ENCODE measurements at regions not wholly inside any gene's neighbourhood (a gene's known extent, or its start where the extent isn't known, plus 50 kb on each side); places are given as distances from the start of the nearest gene placed in this dataset.

DNA sequence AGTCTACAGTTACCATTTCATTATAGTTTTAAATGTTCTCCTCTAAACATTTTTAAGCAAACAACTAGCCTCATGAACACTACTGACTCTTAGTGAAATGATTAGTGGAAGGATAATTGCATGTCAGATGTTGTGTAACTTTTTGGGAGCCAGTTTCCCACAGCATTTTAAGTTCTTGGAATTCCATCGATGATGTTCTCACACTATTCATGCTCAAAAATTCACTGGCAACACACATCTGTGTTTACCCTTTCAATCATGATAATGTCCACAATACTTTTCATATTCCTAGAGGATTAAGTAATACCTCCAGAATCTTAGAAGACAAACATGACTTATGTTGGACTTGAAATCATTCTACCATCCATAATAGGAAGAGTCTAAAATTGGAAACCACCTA, 678.1 kb upstream of the ID4 start:
- Histone ChIP-seq H3K4me3 (ENCODE audit: low read depth, low read length) (no peak overlapping the region), H3K79me2 (ENCODE audit: control insufficient read depth, insufficient read depth, low read length, unreplicated experiment) (no peaks in the 10 kb centered on the region), H3K36me3 (ENCODE audit: insufficient read depth, low read length) (no peaks in the 10 kb centered on the region), H3K4me1 (ENCODE audit: control insufficient read depth, insufficient read depth, low read length, unreplicated experiment) (no peaks in the 10 kb centered on the region), H3K27ac (ENCODE audit: low read depth, low read length) (no peak overlapping the region), H3K27me3 (ENCODE audit: insufficient read depth, low read length) (no peaks in the 10 kb centered on the region), H2AFZ (ENCODE audit: low read length, unreplicated experiment) (no peak overlapping the region)

- Histone ChIP-seq H2AFZ (ENCODE audit: low read length, unreplicated experiment) (no peak overlapping the region), H3K36me3 (ENCODE audit: insufficient read depth, low read length) (no peaks in the 10 kb centered on the region), H3K27ac (ENCODE audit: low read depth, low read length) (no peak overlapping the region), H3K79me2 (ENCODE audit: control insufficient read depth, insufficient read depth, low read length, unreplicated experiment) (no peaks in the 10 kb centered on the region), H3K4me3 (ENCODE audit: low read depth, low read length) (no peak overlapping the region), H3K4me1 (ENCODE audit: control insufficient read depth, insufficient read depth, low read length, unreplicated experiment) (no peaks in the 10 kb centered on the region), H3K27me3 (ENCODE audit: insufficient read depth, low read length) (no peaks in the 10 kb centered on the region)
These were observed 677.6 kb upstream of the ID4 start for GRCh38 chr6:19159561-19159960.

DNA sequence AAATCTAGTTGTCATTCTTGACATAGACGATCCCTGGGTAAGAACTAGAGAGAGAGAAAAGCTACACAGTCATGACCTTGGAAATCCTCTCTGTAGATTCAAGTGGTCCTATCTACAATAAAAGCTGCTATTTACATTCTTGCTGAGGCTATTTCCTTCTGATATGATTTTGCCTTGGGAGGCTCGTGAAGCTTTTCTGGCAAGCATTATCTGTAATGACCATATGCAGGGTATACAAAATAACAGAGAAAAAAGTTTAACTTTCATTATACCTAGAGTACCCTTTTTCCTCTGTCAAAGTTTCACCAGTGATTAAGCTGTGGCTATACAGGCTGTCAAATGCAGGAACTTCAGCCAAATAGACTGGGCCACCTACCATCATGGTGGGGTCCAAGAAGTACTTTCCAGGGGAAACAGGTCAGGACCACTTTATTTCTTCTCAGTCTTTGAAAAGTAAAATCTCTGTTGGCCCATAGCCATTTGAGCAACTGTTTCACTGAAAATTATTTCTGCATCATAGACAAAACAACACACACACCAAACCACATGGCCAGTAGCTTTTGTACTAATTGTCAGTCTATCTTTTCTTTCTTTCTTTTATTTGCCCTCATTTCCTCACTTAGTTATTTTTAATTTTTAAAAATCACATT, 677.0 kb upstream of the ID4 start:
- Histone ChIP-seq H3K36me3 (ENCODE audit: insufficient read depth, low read length) (no peaks in the 10 kb centered on the region), H3K79me2 (ENCODE audit: control insufficient read depth, insufficient read depth, low read length, unreplicated experiment) (no peaks in the 10 kb centered on the region), H3K4me1 (ENCODE audit: control insufficient read depth, insufficient read depth, low read length, unreplicated experiment) (no peaks in the 10 kb centered on the region), H2AFZ (ENCODE audit: low read length, unreplicated experiment) (no peak overlapping the region), H3K27ac (ENCODE audit: low read depth, low read length) (no peak overlapping the region), H3K27me3 (ENCODE audit: insufficient read depth, low read length) (no peaks in the 10 kb centered on the region), H3K4me3 (ENCODE audit: low read depth, low read length) (no peak overlapping the region)

GRCh38 chr6:19167251-19167650, 669.9 kb upstream of the ID4 start:
- H3K27ac ChIP-seq (ENCODE audit: low read depth, low read length), result no peak overlapping the region
- H3K79me2 ChIP-seq (ENCODE audit: control insufficient read depth, insufficient read depth, low read length, unreplicated experiment), result no peaks in the 10 kb centered on the region
- no peak overlapping the region for H3K4me3 ChIP-seq (ENCODE audit: low read depth, low read length)
- H2AFZ ChIP-seq (ENCODE audit: low read length, unreplicated experiment), result no peak overlapping the region
- no peaks in the 10 kb centered on the region for H3K27me3 ChIP-seq (ENCODE audit: insufficient read depth, low read length)
- no peaks in the 10 kb centered on the region for H3K36me3 ChIP-seq (ENCODE audit: insufficient read depth, low read length)
- no peaks in the 10 kb centered on the region for H3K4me1 ChIP-seq (ENCODE audit: control insufficient read depth, insufficient read depth, low read length, unreplicated experiment)

GRCh38 chr6:19169366-19169765, 667.8 kb upstream of the ID4 start:
- Histone ChIP-seq H3K4me1 (ENCODE audit: control insufficient read depth, insufficient read depth, low read length, unreplicated experiment) (no peaks in the 10 kb centered on the region), H3K4me3 (ENCODE audit: low read depth, low read length) (no peak overlapping the region), H3K79me2 (ENCODE audit: control insufficient read depth, insufficient read depth, low read length, unreplicated experiment) (no peaks in the 10 kb centered on the region), H2AFZ (ENCODE audit: low read length, unreplicated experiment) (no peak overlapping the region), H3K27me3 (ENCODE audit: insufficient read depth, low read length) (no peaks in the 10 kb centered on the region), H3K27ac (ENCODE audit: low read depth, low read length) (no peak overlapping the region), H3K36me3 (ENCODE audit: insufficient read depth, low read length) (no peaks in the 10 kb centered on the region)

DNA sequence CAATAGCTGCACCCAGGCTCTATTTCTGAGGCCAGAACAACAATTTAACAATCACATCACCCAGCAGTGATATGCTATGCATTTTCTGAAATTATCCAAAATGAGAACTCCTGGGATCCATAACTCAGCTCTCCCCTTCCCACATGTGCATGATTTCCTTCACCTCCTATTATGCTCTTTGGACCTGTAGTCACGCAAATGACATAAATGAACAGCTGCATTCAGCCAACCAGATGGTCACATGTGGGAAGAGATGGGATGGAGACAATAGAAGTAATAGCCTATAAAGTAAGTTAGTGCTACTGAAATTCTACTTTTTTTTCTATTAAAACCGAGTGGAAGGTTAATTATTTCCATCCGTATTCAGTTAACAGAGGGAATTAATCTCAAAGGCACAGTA, 662.1 kb upstream of the ID4 start:
- H2AFZ ChIP-seq (ENCODE audit: low read length, unreplicated experiment), result no peak overlapping the region
- H3K4me1 ChIP-seq (ENCODE audit: control insufficient read depth, insufficient read depth, low read length, unreplicated experiment), result no peaks in the 10 kb centered on the region

GRCh38 chr6:19180348-19181072, 656.7 kb upstream of the ID4 start:
- Histone ChIP-seq H3K27ac (ENCODE audit: low read depth, low read length) (no peak overlapping the region), H3K79me2 (ENCODE audit: control insufficient read depth, insufficient read depth, low read length, unreplicated experiment) (no peaks in the 10 kb centered on the region), H3K36me3 (ENCODE audit: insufficient read depth, low read length) (no peaks in the 10 kb centered on the region), H3K27me3 (ENCODE audit: insufficient read depth, low read length) (no peaks in the 10 kb centered on the region), H3K4me3 (ENCODE audit: low read depth, low read length) (no peak overlapping the region), H2AFZ (ENCODE audit: low read length, unreplicated experiment) (no peak overlapping the region), H3K4me1 (ENCODE audit: control insufficient read depth, insufficient read depth, low read length, unreplicated experiment) (no peaks in the 10 kb centered on the region)

More for the DNA sequence above, 662.1 kb upstream of the ID4 start:
- no peak overlapping the region for H3K4me3 ChIP-seq (ENCODE audit: low read depth, low read length)
- no peaks in the 10 kb centered on the region for H3K79me2 ChIP-seq (ENCODE audit: control insufficient read depth, insufficient read depth, low read length, unreplicated experiment)
- no peaks in the 10 kb centered on the region for H3K36me3 ChIP-seq (ENCODE audit: insufficient read depth, low read length)
- no peak overlapping the region for H3K27ac ChIP-seq (ENCODE audit: low read depth, low read length)
- H3K27me3 ChIP-seq (ENCODE audit: insufficient read depth, low read length), result no peaks in the 10 kb centered on the region

GRCh38 chr6:19181211-19181610, 656.0 kb upstream of the ID4 start:
- Histone ChIP-seq H3K4me1 (ENCODE audit: control insufficient read depth, insufficient read depth, low read length, unreplicated experiment) (no peaks in the 10 kb centered on the region), H3K4me3 (ENCODE audit: low read depth, low read length) (no peak overlapping the region), H2AFZ (ENCODE audit: low read length, unreplicated experiment) (no peak overlapping the region), H3K36me3 (ENCODE audit: insufficient read depth, low read length) (no peaks in the 10 kb centered on the region), H3K79me2 (ENCODE audit: control insufficient read depth, insufficient read depth, low read length, unreplicated experiment) (no peaks in the 10 kb centered on the region), H3K27me3 (ENCODE audit: insufficient read depth, low read length) (no peaks in the 10 kb centered on the region), H3K27ac (ENCODE audit: low read depth, low read length) (no peak overlapping the region)

GRCh38 chr6:19193624-19194023, 643.5 kb upstream of the ID4 start:
- H3K79me2 ChIP-seq (ENCODE audit: control insufficient read depth, insufficient read depth, low read length, unreplicated experiment), result no peaks in the 10 kb centered on the region
- H3K36me3 ChIP-seq (ENCODE audit: insufficient read depth, low read length), result no peaks in the 10 kb centered on the region
- no peak overlapping the region for H3K27ac ChIP-seq (ENCODE audit: low read depth, low read length)
- no peak overlapping the region for H2AFZ ChIP-seq (ENCODE audit: low read length, unreplicated experiment)
- H3K4me1 ChIP-seq (ENCODE audit: control insufficient read depth, insufficient read depth, low read length, unreplicated experiment), result no peaks in the 10 kb centered on the region
- no peaks in the 10 kb centered on the region for H3K27me3 ChIP-seq (ENCODE audit: insufficient read depth, low read length)
- H3K4me3 ChIP-seq (ENCODE audit: low read depth, low read length), result no peak overlapping the region

DNA sequence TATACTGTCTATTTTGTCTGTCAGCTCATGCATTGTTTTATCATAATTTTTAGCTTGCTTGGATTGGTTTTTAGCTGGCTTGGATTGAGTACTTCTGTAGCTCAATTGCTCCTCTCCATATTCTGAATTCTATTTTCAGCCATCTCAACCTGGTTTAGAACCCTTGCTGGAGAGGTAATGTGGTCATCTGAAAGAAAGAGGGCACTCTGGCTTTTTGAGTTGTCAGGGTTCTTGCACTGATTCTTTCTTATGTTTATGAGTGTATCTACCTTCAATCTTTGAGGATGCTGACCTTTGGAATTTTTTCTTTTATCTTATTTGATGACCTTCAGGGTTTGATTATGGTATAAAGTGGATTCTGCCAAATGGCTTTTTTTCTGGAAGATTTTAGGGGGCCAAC, 632.7 kb upstream of the ID4 start:
- no peaks in the 10 kb centered on the region for H3K79me2 ChIP-seq (ENCODE audit: control insufficient read depth, insufficient read depth, low read length, unreplicated experiment)
- H3K36me3 ChIP-seq (ENCODE audit: insufficient read depth, low read length), result no peaks in the 10 kb centered on the region
- H3K4me3 ChIP-seq (ENCODE audit: low read depth, low read length), result no peak overlapping the region
- H3K27ac ChIP-seq (ENCODE audit: low read depth, low read length), result no peak overlapping the region
- H3K4me1 ChIP-seq (ENCODE audit: control insufficient read depth, insufficient read depth, low read length, unreplicated experiment), result no peaks in the 10 kb centered on the region
- H2AFZ ChIP-seq (ENCODE audit: low read length, unreplicated experiment), result no peak overlapping the region
- H3K27me3 ChIP-seq (ENCODE audit: insufficient read depth, low read length), result no peaks in the 10 kb centered on the region

GRCh38 chr6:19205076-19205475, 632.1 kb upstream of the ID4 start:
- Histone ChIP-seq H3K4me1 (ENCODE audit: control insufficient read depth, insufficient read depth, low read length, unreplicated experiment) (no peaks in the 10 kb centered on the region), H3K27me3 (ENCODE audit: insufficient read depth, low read length) (no peaks in the 10 kb centered on the region), H2AFZ (ENCODE audit: low read length, unreplicated experiment) (no peak overlapping the region), H3K27ac (ENCODE audit: low read depth, low read length) (no peak overlapping the region), H3K79me2 (ENCODE audit: control insufficient read depth, insufficient read depth, low read length, unreplicated experiment) (no peaks in the 10 kb centered on the region), H3K4me3 (ENCODE audit: low read depth, low read length) (no peak overlapping the region), H3K36me3 (ENCODE audit: insufficient read depth, low read length) (no peaks in the 10 kb centered on the region)
